ENCODE measurements at regions not wholly inside any gene's neighbourhood (a gene's known extent, or its start where the extent isn't known, plus 50 kb on each side); places are given as distances from the start of the nearest gene placed in this dataset.

- no peak for TF ChIP-seq CTCF (IDR thresholded peaks at IDR 0.05)
- no peak for TF ChIP-seq EZH2 (IDR thresholded peaks at IDR 0.05; ENCODE audit: borderline replicate concordance, insufficient read depth, low read depth, low read length, poor library complexity, severe bottlenecking)
These were observed 77.3 kb upstream of the CTLA4 start for GRCh38 chr2:203790134-203790852.
